ENCODE measurements at regions not wholly inside any gene's neighbourhood (a gene's known extent, or its start where the extent isn't known, plus 50 kb on each side); places are given as distances from the start of the nearest gene placed in this dataset.
"Not testable (repeated sequence)": the region's sequence is repeated elsewhere in the genome, so short reads cannot be mapped to it uniquely, and the experiment has no call there.

DNA sequence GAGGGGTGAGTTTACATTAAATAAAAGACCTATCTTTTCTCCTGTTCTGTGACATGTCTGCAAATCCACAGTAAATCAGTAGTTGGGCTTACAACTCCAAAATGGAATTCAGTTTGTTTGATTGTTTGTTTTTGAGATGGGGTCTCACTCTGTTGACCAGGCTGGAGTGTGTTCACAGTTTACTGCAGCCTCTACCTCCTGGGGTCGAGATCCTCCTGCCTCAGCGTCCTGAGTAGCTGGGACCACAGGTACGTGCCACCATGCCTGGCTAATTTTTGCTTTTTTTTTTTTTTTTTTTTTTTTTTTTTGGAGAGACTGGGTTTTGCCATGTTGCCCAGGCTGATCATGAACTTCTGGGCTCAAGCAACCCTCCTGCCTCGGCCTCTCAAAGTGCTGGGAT, 63.5 kb upstream of the ADPGK start:
- DNase-seq (ENCODE audit: insufficient read length, low spot score), result no peak
- no peak for TF ChIP-seq CTCF (IDR thresholded peaks at IDR 0.05; ENCODE audit: insufficient read depth, missing control alignments)
- FAIRE-seq, result no peak

GRCh38 chr15:72845981-72846383, 62.4 kb upstream of the ADPGK start:
- DNase-seq (ENCODE audit: insufficient read length, low spot score) (no peak), FAIRE-seq (no peak)
- TF ChIP-seq CTCF (IDR thresholded peaks at IDR 0.05; ENCODE audit: insufficient read depth, missing control alignments), result no peak

GRCh38 chr15:72844067-72844466, 60.5 kb upstream of the ADPGK start:
- no peak for TF ChIP-seq CTCF (IDR thresholded peaks at IDR 0.05; ENCODE audit: insufficient read depth, missing control alignments)
- FAIRE-seq (no peak), DNase-seq (ENCODE audit: insufficient read length, low spot score) (no peak)

GRCh38 chr15:72843340-72843739, 59.8 kb upstream of the ADPGK start:
- DNase-seq (ENCODE audit: insufficient read length, low spot score); FAIRE-seq: not testable (repeated sequence)

DNA sequence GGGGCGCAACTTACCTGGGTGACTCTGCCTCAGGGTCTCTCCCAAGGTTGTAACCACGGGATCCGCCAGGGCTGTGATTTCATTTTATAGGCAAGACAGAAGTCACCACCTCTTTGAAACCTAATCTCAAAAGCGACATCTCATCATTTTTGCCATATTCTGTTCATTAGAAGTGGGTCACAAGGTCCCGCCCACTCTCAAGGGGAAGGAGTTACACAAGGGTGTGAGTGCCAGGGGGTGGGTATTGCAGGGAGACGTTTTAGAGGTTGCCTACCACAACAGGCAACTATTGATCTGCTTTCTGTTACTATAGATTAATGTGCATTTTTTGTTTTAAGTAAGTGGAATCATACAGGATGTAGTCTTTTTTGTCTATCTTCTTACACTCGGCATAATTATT, 56.6 kb upstream of the ADPGK start:
- no peak for DNase-seq (ENCODE audit: insufficient read length, low spot score)
- no peak for FAIRE-seq
- no peak for TF ChIP-seq CTCF (IDR thresholded peaks at IDR 0.05; ENCODE audit: insufficient read depth, missing control alignments)

DNA sequence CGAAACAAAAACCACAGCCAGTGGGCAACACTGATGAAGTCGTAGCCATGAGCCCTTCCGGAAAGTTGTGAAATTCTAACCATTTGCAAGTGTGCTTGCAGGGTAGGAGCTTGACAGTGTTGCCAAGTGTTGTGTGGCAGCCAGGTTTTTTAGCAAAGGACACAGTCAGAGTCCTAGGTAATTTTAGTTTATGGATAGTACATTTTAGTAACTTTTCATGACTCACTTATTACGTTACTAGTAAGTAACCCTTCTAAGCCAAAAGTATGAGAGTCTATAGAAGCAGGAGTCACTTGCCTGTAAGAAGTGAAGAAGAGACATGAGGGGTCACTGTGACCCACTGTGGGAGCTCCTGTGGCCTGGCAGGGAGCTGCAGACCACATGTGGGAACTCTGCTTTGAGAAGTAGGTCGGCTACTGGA, 54.8 kb upstream of the ADPGK start:
- DNase-seq (ENCODE audit: insufficient read length, low spot score) (no peak), FAIRE-seq (no peak)
- no peak for TF ChIP-seq CTCF (IDR thresholded peaks at IDR 0.05; ENCODE audit: insufficient read depth, missing control alignments)

- no peak for TF ChIP-seq CTCF (IDR thresholded peaks at IDR 0.05; ENCODE audit: insufficient read depth, missing control alignments)
- FAIRE-seq, result no peak
- DNase-seq (ENCODE audit: insufficient read length, low spot score), result no peak
Measured at GRCh38 chr15:72836676-72837330, 53.2 kb upstream of the ADPGK start.

Data from D721Med (cell line).